ENCODE measurements at regions not wholly inside any gene's neighbourhood (a gene's known extent, or its start where the extent isn't known, plus 50 kb on each side); places are given as distances from the start of the nearest gene placed in this dataset.

GRCh38 chr12:124441443-124442194 is 125.8 kb downstream of the NCOR2 start:
- DNase-seq, result no peak

GRCh38 chr12:124440841-124441381 is 126.5 kb downstream of the NCOR2 start:
- no peak for DNase-seq

- no peak for DNase-seq
Observed at GRCh38 chr12:124440031-124440626, 127.3 kb downstream of the NCOR2 start.

GRCh38 chr12:124438437-124439056 is 128.9 kb downstream of the NCOR2 start:
- no peak for DNase-seq

- DNase-seq, result peak; percentile 75
Observed at GRCh38 chr12:124437617-124438436, 129.6 kb downstream of the NCOR2 start.

GRCh38 chr12:124437121-124437520 is 130.3 kb downstream of the NCOR2 start:
- DNase-seq, result no peak

GRCh38 chr12:124436366-124436765 is 131.0 kb downstream of the NCOR2 start:
- DNase-seq, result no peak

- DNase-seq, result no peak
Observed at GRCh38 chr12:124435806-124436345, 131.5 kb downstream of the NCOR2 start.

- no peak for DNase-seq
Observed at GRCh38 chr12:124434951-124435805, 132.2 kb downstream of the NCOR2 start.

GRCh38 chr12:124434354-124434753 is 133.1 kb downstream of the NCOR2 start:
- DNase-seq, result no peak

GRCh38 chr12:124433879-124434278 is 133.5 kb downstream of the NCOR2 start:
- no peak for DNase-seq

- DNase-seq, result no peak
Observed at GRCh38 chr12:124433147-124433874, 134.1 kb downstream of the NCOR2 start.

- no peak for DNase-seq
Observed at GRCh38 chr12:124432376-124432775, 135.0 kb downstream of the NCOR2 start.

GRCh38 chr12:124431971-124432370 is 135.4 kb downstream of the NCOR2 start:
- no peak for DNase-seq

- DNase-seq, result no peak
Observed at GRCh38 chr12:124430491-124430890, 135.6 kb downstream of the RFLNA start.

- DNase-seq, result no peak
Observed at GRCh38 chr12:124429535-124429934, 134.6 kb downstream of the RFLNA start.

GRCh38 chr12:124428792-124429281 is 133.9 kb downstream of the RFLNA start:
- DNase-seq, result no peak

GRCh38 chr12:124428136-124428791 is 133.4 kb downstream of the RFLNA start:
- no peak for DNase-seq

GRCh38 chr12:124426594-124427555 is 132.0 kb downstream of the RFLNA start:
- no peak for DNase-seq

All from left hindlimb (tissue), 1 donor.